Omental fat pad (tissue), 3 donors: ENCODE measurements at regions not wholly inside any gene's neighbourhood (a gene's known extent, or its start where the extent isn't known, plus 50 kb on each side); places are given as distances from the start of the nearest gene placed in this dataset.

Experiments
- ATAC-seq: fragments of 150-250 bp; one replicate; pipeline ENCODE4 v1.9.1; 2016; ENCODE audit warnings: mild to moderate bottlenecking, moderate library complexity; ENCODE audit not compliant: low FRiP score
- DNase-seq: peaks from one replicate; pipeline ENCODE4 v3.0.0-alpha.2; 2019; ENCODE audit warnings: low spot score
- TF ChIP-seq, protein P1 (sequence below), 3 donors: fragments of 450-650 bp; IDR thresholded peaks; one replicate each; pipeline ENCODE4 v1.5.1; 2016 to 2017; ENCODE audit warnings: antibody characterized with exemption in 3 of 3, mild to moderate bottlenecking in 3 of 3, moderate library complexity in 2 of 3

- no peak for ATAC-seq
- DNase-seq: no peak
- TF ChIP-seq, protein P1, sequence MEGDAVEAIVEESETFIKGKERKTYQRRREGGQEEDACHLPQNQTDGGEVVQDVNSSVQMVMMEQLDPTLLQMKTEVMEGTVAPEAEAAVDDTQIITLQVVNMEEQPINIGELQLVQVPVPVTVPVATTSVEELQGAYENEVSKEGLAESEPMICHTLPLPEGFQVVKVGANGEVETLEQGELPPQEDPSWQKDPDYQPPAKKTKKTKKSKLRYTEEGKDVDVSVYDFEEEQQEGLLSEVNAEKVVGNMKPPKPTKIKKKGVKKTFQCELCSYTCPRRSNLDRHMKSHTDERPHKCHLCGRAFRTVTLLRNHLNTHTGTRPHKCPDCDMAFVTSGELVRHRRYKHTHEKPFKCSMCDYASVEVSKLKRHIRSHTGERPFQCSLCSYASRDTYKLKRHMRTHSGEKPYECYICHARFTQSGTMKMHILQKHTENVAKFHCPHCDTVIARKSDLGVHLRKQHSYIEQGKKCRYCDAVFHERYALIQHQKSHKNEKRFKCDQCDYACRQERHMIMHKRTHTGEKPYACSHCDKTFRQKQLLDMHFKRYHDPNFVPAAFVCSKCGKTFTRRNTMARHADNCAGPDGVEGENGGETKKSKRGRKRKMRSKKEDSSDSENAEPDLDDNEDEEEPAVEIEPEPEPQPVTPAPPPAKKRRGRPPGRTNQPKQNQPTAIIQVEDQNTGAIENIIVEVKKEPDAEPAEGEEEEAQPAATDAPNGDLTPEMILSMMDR (IDR thresholded peaks at IDR 0.05): no peak
These were observed 646.6 kb upstream of the HS3ST5 start for GRCh38 chr6:114989279-114989964.

GRCh38 chr6:114987281-114987680, 644.5 kb upstream of the HS3ST5 start:
- no peak for ATAC-seq
- TF ChIP-seq, protein P1 (IDR thresholded peaks at IDR 0.05): no peak
- no peak for DNase-seq

- TF ChIP-seq, protein P1 (IDR thresholded peaks at IDR 0.05): no peak
- no peak for DNase-seq
- ATAC-seq: no peak
These were observed 612.5 kb upstream of the HS3ST5 start for GRCh38 chr6:114955363-114955762.

DNA sequence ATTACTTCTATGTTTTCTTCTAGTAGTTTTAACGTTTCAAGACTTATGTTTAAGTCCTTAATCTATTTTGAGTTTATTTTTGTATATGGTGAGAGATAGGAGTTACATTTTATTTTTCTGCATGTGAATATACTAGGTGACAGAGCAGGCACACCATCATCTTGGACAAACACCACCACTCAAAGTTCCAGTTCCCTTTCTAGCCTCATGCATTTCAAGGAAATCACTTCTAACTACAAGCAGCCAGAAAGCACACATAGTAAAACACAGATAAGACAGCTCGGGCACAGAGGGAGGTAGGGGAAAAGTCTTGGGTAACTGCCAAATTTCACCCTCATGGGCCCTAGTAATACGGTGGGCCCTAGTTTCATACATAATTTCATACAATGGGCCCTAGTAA, 609.4 kb upstream of the HS3ST5 start:
- no peak for DNase-seq
- TF ChIP-seq, protein P1 (IDR thresholded peaks at IDR 0.05): no peak
- no peak for ATAC-seq

- ATAC-seq (no peak), DNase-seq (no peak)
- TF ChIP-seq, protein P1 (IDR thresholded peaks at IDR 0.05): no peak
These were observed 602.6 kb upstream of the HS3ST5 start for GRCh38 chr6:114945392-114945791.

GRCh38 chr6:114941078-114941477, 598.3 kb upstream of the HS3ST5 start:
- TF ChIP-seq, protein P1 (IDR thresholded peaks at IDR 0.05): no peak
- DNase-seq: no peak
- ATAC-seq: no peak

- TF ChIP-seq, protein P1 (IDR thresholded peaks at IDR 0.05): no peak
- ATAC-seq: no peak
- DNase-seq: no peak
These were observed 597.4 kb upstream of the HS3ST5 start for GRCh38 chr6:114940181-114940580.
